ENCODE measurements at regions not wholly inside any gene's neighbourhood (a gene's known extent, or its start where the extent isn't known, plus 50 kb on each side); places are given as distances from the start of the nearest gene placed in this dataset.

DNA sequence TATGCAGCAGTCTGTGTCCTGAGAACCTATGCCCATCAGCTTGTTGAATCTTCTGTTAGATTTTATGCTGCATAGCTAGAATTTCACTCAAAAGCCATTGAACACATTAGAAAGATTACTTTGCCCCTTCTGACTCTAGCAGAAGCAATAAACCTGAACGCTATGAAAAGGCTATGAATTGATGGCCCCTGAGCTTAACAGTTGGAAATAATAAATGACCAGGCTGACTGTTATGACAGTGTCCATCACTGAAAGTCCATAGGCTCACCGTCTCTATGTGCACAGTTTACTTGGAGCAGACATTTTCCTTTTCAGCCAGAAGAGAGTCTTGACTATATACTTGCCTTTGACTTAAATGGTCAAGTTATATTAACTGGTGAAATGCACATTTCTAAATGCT, 1618.8 kb upstream of the ACVR2A start:
- H3K4me3 ChIP-seq (ENCODE audit: low read length in 3 of 3): no peak overlapping the region
- H3K9ac ChIP-seq (ENCODE audit: low read length in 3 of 3): no peak overlapping the region
- H3K36me3 ChIP-seq (ENCODE audit: control insufficient read depth in 2 of 3, insufficient read depth in 3 of 3, low read length in 3 of 3): no peaks in the 10 kb centered on the region
- DNase-seq (no peak), FAIRE-seq (no peak)
- H3K27me3 ChIP-seq (ENCODE audit: control insufficient read depth, insufficient read depth, low read length): no peaks in the 10 kb centered on the region
- TF ChIP-seq, protein P1, sequence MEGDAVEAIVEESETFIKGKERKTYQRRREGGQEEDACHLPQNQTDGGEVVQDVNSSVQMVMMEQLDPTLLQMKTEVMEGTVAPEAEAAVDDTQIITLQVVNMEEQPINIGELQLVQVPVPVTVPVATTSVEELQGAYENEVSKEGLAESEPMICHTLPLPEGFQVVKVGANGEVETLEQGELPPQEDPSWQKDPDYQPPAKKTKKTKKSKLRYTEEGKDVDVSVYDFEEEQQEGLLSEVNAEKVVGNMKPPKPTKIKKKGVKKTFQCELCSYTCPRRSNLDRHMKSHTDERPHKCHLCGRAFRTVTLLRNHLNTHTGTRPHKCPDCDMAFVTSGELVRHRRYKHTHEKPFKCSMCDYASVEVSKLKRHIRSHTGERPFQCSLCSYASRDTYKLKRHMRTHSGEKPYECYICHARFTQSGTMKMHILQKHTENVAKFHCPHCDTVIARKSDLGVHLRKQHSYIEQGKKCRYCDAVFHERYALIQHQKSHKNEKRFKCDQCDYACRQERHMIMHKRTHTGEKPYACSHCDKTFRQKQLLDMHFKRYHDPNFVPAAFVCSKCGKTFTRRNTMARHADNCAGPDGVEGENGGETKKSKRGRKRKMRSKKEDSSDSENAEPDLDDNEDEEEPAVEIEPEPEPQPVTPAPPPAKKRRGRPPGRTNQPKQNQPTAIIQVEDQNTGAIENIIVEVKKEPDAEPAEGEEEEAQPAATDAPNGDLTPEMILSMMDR (IDR thresholded peaks at IDR 0.05; ENCODE audit: borderline replicate concordance, extremely low read depth, insufficient read depth): no peak
- no peak overlapping the region for H3K27ac ChIP-seq (ENCODE audit: low read depth in 2 of 2, low read length in 2 of 2)
- intact Hi-C loops (cut with DNase I): no loop called here
- H3K4me1 ChIP-seq (ENCODE audit: control insufficient read depth in 2 of 3, insufficient read depth in 2 of 3, low read depth in 1 of 3, low read length in 3 of 3): no peaks in the 10 kb centered on the region
- H3K9me3 ChIP-seq (ENCODE audit: control insufficient read depth in 2 of 3, insufficient read depth in 1 of 3, low read length in 3 of 3): no peaks in the 10 kb centered on the region

DNA sequence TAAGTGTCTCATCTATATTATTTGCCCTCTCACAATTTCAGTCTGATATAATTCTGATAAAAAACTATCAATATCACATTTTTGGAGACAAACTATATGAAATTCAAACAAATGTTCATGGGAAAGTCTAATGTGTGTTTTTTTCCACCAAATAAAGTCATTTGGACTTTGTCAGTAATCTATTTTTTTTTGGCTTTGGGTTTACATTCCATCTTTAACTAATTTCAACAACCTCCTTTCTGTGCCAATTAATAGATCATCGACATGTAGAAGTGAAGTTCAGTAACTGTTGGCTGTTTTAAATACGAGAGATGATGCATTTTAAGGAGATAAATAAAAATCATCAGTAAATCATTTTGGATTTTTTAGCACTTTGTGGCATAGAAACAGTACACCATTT, 1623.0 kb upstream of the ACVR2A start:
- H3K27ac ChIP-seq (ENCODE audit: low read depth in 2 of 2, low read length in 2 of 2): no peak overlapping the region
- FAIRE-seq: no peak
- H3K4me1 ChIP-seq (ENCODE audit: control insufficient read depth in 2 of 3, insufficient read depth in 2 of 3, low read depth in 1 of 3, low read length in 3 of 3): no peaks in the 10 kb centered on the region
- no peaks in the 10 kb centered on the region for H3K36me3 ChIP-seq (ENCODE audit: control insufficient read depth in 2 of 3, insufficient read depth in 3 of 3, low read length in 3 of 3)
- no peak overlapping the region for H3K4me3 ChIP-seq (ENCODE audit: low read length in 3 of 3)
- no peaks in the 10 kb centered on the region for H3K9me3 ChIP-seq (ENCODE audit: control insufficient read depth in 2 of 3, insufficient read depth in 1 of 3, low read length in 3 of 3)
- TF ChIP-seq, protein P1 (IDR thresholded peaks at IDR 0.05; ENCODE audit: borderline replicate concordance, extremely low read depth, insufficient read depth): no peak
- H3K27me3 ChIP-seq (ENCODE audit: control insufficient read depth, insufficient read depth, low read length): no peaks in the 10 kb centered on the region
- H3K9ac ChIP-seq (ENCODE audit: low read length in 3 of 3): no peak overlapping the region
- intact Hi-C loops (cut with DNase I): no loop called here
- DNase-seq: no peak

DNA sequence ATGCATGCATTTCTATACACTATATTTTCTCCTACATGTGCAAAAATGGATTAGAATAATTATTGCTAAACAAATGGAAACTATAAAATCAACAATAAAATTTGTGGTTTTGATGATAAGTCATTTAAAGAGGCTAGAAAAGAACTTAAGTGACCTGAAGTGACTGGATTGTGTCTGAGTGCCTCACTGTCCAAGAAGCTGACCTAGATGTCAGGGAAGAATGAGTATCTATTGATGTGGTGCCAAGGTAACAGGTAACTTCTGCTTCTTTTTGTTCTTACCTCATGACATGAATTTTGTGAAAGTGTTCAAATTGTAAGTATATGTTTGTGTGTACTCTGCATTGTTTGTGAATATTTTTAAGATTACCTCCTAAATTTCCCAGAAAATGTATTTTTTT, 1623.9 kb upstream of the ACVR2A start:
- Histone ChIP-seq H3K4me3 (ENCODE audit: low read length in 3 of 3) (no peak overlapping the region), H3K36me3 (ENCODE audit: control insufficient read depth in 2 of 3, insufficient read depth in 3 of 3, low read length in 3 of 3) (no peaks in the 10 kb centered on the region), H3K27ac (ENCODE audit: low read depth in 2 of 2, low read length in 2 of 2) (no peak overlapping the region), H3K27me3 (ENCODE audit: control insufficient read depth, insufficient read depth, low read length) (no peaks in the 10 kb centered on the region), H3K9ac (ENCODE audit: low read length in 3 of 3) (no peak overlapping the region), H3K9me3 (ENCODE audit: control insufficient read depth in 2 of 3, insufficient read depth in 1 of 3, low read length in 3 of 3) (no peaks in the 10 kb centered on the region), H3K4me1 (ENCODE audit: control insufficient read depth in 2 of 3, insufficient read depth in 2 of 3, low read depth in 1 of 3, low read length in 3 of 3) (no peaks in the 10 kb centered on the region)
- no peak for FAIRE-seq
- TF ChIP-seq, protein P1 (IDR thresholded peaks at IDR 0.05; ENCODE audit: borderline replicate concordance, extremely low read depth, insufficient read depth): no peak
- no peak for DNase-seq
- intact Hi-C loops (cut with DNase I): no loop called here

DNA sequence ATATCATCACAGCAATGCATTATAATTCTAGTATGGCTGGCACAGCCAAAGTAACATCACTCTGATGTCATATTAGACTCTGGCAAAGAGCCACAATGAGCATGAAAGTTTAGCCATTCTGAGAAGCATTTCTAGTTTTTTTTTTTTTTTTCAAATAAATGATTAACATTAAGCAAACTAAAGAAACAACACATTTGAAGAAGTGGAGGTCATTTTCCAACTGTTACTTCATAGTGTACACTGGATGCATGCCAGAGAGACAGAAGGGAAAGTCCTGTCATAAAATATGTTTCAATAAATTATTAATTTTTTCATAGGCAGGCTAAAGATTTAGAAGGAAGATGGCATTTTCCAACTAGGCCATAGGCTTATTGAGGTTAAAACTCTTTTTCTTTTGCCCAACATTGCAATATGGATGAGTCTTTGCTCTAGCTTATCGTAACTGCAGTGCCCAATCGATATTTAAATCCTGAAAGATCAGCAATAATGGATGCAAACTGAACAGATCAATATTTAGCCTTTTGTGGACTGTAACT, 1630.4 kb upstream of the ACVR2A start:
- DNase-seq: no peak
- no peaks in the 10 kb centered on the region for H3K4me1 ChIP-seq (ENCODE audit: control insufficient read depth in 2 of 3, insufficient read depth in 2 of 3, low read depth in 1 of 3, low read length in 3 of 3)
- TF ChIP-seq, protein P1 (IDR thresholded peaks at IDR 0.05; ENCODE audit: borderline replicate concordance, extremely low read depth, insufficient read depth): no peak
- no peak overlapping the region for H3K4me3 ChIP-seq (ENCODE audit: low read length in 3 of 3)
- no peak overlapping the region for H3K27ac ChIP-seq (ENCODE audit: low read depth in 2 of 2, low read length in 2 of 2)
- H3K36me3 ChIP-seq (ENCODE audit: control insufficient read depth in 2 of 3, insufficient read depth in 3 of 3, low read length in 3 of 3): no peaks in the 10 kb centered on the region
- no peaks in the 10 kb centered on the region for H3K9me3 ChIP-seq (ENCODE audit: control insufficient read depth in 2 of 3, insufficient read depth in 1 of 3, low read length in 3 of 3)
- no peak for FAIRE-seq
- intact Hi-C loops (cut with DNase I): no loop called here
- H3K9ac ChIP-seq (ENCODE audit: low read length in 3 of 3): no peak overlapping the region
- H3K27me3 ChIP-seq (ENCODE audit: control insufficient read depth, insufficient read depth, low read length): no peaks in the 10 kb centered on the region

All from kidney (tissue), 13 donors.